Mesothelial cell of epicardium (in vitro differentiated cells): ENCODE measurements at regions not wholly inside any gene's neighbourhood (a gene's known extent, or its start where the extent isn't known, plus 50 kb on each side); places are given as distances from the start of the nearest gene placed in this dataset.

ENCODE experiments used
- DNase-seq, 2 experiments: peaks; one replicate each; pipeline ENCODE4 v3.0.0; 2021; ENCODE audit warnings: low spot score in 2 of 2; ENCODE audit not compliant: unreplicated experiment in 2 of 2
- H3K27ac Mint-ChIP-seq: 2 replicates; pipeline ENCODE4 v1.8.0; 2021; ENCODE audit warnings: mixed read lengths
- H3K27me3 Mint-ChIP-seq: 2 replicates; pipeline ENCODE4 v1.8.0; 2021; ENCODE audit warnings: low read depth, mixed read lengths
- H3K36me3 Mint-ChIP-seq: 2 replicates; pipeline ENCODE4 v1.8.0; 2021; ENCODE audit warnings: mixed read lengths
- H3K4me1 Mint-ChIP-seq: 2 replicates; pipeline ENCODE4 v1.8.0; 2021; ENCODE audit warnings: mixed read lengths
- H3K4me3 Mint-ChIP-seq: 2 replicates; pipeline ENCODE4 v1.8.0; 2021; ENCODE audit warnings: mild to moderate bottlenecking, moderate library complexity, mixed read lengths
- H3K9me3 Mint-ChIP-seq: 2 replicates; pipeline ENCODE4 v1.8.0; 2021; ENCODE audit warnings: mixed read lengths
- TF ChIP-seq, protein P1 (sequence below): fragments of 200-600 bp; sonication (generic); IDR thresholded peaks from one replicate; pipeline ENCODE4 v1.5.0; 2021; ENCODE audit warnings: antibody characterized with exemption; ENCODE audit not compliant: unreplicated experiment

DNA sequence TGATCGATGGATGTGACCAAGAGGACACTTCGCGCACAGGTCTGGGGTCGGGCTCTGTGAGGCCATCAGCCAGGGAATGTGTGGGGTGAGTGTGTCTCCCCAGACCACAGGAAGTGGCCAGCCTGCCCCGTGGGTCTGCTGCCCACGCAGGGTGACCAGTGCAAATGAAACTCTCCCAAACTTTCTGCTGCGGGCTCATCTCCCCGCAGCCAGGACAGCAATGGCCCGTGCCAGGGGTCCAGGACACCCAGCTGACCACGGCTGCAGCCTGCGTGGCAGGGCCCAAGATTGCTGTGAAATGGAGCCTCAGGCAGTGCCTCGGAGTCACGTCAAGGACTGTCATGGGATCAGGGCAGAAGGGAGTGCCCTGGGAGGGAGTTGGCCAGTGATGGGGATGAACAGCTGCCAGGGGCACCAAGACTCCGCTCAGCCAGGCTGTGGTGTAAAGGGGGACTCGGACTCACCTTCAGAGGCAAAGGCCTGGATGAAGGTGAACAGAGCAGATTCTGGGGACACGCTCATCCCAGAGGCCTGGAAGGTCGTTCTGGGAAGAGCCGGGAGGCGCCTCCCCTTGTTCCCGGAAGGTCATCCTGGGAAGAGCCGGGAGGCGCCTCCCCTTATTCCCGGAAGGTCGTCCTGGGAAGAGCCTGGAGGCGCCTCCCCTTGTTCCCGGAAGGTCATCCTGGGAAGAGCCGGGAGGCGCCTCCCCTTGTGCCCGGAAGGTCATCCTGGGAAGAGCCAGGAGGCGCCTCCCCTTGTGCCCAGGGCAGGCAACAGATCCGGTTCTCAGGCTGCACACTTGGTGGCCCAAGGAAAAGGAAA is 252.6 kb downstream of the BRD1 start:
- Mint-ChIP-seq H3K4me3 (no peak overlapping the region), H3K27ac (no peak overlapping the region), H3K4me1 (no peaks in the 10 kb centered on the region), H3K36me3 (no peaks in the 10 kb centered on the region), H3K9me3 (no peaks in the 10 kb centered on the region), H3K27me3 (peaks cover 7% of the 10 kb centered on the region)
- no peak for DNase-seq
- TF ChIP-seq, protein P1, sequence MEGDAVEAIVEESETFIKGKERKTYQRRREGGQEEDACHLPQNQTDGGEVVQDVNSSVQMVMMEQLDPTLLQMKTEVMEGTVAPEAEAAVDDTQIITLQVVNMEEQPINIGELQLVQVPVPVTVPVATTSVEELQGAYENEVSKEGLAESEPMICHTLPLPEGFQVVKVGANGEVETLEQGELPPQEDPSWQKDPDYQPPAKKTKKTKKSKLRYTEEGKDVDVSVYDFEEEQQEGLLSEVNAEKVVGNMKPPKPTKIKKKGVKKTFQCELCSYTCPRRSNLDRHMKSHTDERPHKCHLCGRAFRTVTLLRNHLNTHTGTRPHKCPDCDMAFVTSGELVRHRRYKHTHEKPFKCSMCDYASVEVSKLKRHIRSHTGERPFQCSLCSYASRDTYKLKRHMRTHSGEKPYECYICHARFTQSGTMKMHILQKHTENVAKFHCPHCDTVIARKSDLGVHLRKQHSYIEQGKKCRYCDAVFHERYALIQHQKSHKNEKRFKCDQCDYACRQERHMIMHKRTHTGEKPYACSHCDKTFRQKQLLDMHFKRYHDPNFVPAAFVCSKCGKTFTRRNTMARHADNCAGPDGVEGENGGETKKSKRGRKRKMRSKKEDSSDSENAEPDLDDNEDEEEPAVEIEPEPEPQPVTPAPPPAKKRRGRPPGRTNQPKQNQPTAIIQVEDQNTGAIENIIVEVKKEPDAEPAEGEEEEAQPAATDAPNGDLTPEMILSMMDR, result no peak

DNA sequence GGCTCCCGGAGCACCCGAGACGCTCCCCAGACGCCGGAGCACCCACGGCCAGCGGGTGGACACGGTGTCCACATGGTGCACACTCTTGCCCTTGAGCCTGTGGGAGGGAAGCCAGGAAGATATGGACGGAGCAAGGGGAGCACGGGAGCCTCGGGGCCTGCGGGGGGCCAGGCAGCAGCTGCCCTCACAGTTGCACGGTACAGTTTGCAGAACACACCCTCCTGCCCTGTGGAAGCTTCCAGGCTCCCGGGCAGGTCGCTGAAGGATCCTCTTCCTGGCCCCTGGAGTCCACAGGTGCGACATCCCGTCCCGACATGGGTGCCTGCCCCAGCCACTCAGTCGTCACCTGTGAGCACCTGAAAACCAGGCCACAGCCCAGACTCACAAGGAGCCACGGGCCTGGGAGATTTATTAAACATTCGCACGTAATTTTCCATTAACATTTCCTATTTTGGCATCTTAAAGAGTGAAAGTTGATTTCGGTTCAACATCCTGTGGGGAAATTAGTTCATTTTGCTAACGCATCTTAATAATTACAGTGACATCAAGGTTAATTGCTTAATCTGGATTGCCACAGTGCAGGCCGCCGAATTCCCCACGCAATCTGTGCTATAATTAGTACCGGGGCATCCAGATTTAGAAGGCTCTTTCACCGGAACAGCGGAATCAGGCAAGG is 253.3 kb downstream of the BRD1 start:
- Mint-ChIP-seq H3K4me3 (no peak overlapping the region), H3K27ac (no peak overlapping the region), H3K36me3 (no peaks in the 10 kb centered on the region), H3K27me3 (peaks cover 7% of the 10 kb centered on the region), H3K9me3 (no peaks in the 10 kb centered on the region), H3K4me1 (no peaks in the 10 kb centered on the region)
- TF ChIP-seq, protein P1, result no peak
- no peak for DNase-seq

DNA sequence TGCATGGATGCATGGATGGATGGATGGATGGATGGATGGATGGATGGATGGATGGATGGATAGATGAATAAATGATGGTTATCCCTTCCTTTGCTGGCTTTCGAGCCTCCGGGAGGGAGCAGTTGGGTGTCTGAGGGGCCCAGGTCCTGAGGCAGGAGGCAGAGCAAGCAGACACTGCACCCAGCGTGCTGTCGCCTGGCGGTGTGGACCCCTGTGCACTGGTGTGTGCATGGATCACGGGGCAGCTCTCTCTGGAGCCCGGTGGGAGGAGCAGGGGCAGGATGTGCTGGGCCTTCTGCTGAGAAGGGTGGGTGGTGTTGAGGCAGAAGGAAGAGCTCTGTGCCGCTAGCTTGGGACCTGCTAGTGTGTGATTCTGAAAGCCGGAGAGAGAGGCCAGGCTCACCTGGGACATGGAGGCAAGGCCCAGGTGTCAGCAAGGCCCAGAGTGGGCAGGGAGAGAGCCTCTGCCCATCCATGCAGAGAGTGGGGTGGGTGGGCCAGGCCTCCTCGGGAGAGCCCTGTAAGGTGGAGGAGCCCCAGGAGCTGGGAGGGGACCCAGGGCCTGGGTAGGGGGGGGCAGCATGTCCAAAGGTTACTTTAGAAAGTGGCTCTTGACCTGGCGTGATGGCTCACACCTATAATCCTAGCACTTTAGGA is 254.4 kb downstream of the BRD1 start:
- no peak for DNase-seq
- no peaks in the 10 kb centered on the region for H3K4me1 Mint-ChIP-seq
- no peaks in the 10 kb centered on the region for H3K36me3 Mint-ChIP-seq
- TF ChIP-seq, protein P1, result no peak
- H3K4me3 Mint-ChIP-seq, result no peak overlapping the region
- no peak overlapping the region for H3K27ac Mint-ChIP-seq
- H3K27me3 Mint-ChIP-seq, result peaks cover 7% of the 10 kb centered on the region
- no peaks in the 10 kb centered on the region for H3K9me3 Mint-ChIP-seq

DNA sequence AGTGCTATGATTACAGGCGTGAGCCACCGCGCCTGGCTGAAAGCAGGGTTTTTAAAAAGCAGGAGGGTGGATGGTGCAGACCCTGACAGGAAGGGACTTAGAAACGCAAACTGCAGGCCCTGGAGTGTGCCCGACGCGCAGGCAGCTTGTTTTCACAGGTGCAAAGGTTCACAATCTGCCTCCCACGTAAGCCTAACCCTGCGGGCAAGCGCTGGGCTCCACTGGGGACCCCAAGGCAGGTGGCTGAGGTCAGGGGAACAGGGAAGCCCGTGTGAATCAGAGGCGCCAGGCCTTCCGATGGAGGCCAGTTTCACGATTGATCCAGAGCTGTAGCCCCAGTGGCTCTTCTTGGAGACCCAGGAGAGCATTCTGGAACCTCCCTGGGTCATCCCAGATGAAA is 256.3 kb downstream of the BRD1 start:
- no peaks in the 10 kb centered on the region for H3K36me3 Mint-ChIP-seq
- H3K27ac Mint-ChIP-seq, result no peak overlapping the region
- DNase-seq, result no peak
- TF ChIP-seq, protein P1, result no peak
- H3K4me3 Mint-ChIP-seq, result no peak overlapping the region
- no peaks in the 10 kb centered on the region for H3K4me1 Mint-ChIP-seq
- H3K9me3 Mint-ChIP-seq, result no peaks in the 10 kb centered on the region
- peaks cover 7% of the 10 kb centered on the region for H3K27me3 Mint-ChIP-seq

- no peak for DNase-seq
- TF ChIP-seq, protein P1, result no peak
- Mint-ChIP-seq H3K9me3 (no peaks in the 10 kb centered on the region), H3K4me1 (no peaks in the 10 kb centered on the region), H3K4me3 (no peak overlapping the region), H3K27ac (no peak overlapping the region), H3K36me3 (no peaks in the 10 kb centered on the region), H3K27me3 (peaks cover 6% of the 10 kb centered on the region)
Measured at GRCh38 chr22:49570032-49570848, 257.4 kb downstream of the BRD1 start.
